GM18517 (cell line): ENCODE measurements at regions not wholly inside any gene's neighbourhood (a gene's known extent, or its start where the extent isn't known, plus 50 kb on each side); places are given as distances from the start of the nearest gene placed in this dataset.

Source experiments
- ATAC-seq: cut with Tn5 transposase; IDR thresholded peaks from one replicate; pipeline ENCODE4 v1.9.1; 2021; ENCODE audit warnings: mild to moderate bottlenecking, moderate library complexity; ENCODE audit not compliant: unreplicated experiment

DNA sequence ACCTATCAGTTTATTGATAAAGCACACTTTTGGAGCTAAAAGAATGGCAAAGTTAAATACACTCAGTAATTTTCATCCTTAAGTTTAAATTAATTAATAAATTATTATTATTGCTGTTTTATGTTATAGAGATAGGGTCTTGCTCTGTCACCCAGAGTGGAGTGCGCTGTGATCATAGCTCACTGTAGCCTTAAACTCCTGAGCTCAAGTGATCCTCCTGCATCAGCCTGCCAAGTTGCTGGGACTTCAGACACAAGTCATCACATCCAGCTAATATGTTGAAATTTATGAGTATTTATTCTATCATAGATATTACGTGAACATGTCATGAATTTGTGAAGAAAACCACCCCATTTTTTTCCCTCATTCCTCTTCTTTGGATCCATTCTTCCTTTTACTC lies 64.2 kb downstream of the GJA1 start:
- no peak for ATAC-seq

- ATAC-seq: no peak
These were observed 68.1 kb downstream of the GJA1 start for GRCh38 chr6:121503589-121503991.

DNA sequence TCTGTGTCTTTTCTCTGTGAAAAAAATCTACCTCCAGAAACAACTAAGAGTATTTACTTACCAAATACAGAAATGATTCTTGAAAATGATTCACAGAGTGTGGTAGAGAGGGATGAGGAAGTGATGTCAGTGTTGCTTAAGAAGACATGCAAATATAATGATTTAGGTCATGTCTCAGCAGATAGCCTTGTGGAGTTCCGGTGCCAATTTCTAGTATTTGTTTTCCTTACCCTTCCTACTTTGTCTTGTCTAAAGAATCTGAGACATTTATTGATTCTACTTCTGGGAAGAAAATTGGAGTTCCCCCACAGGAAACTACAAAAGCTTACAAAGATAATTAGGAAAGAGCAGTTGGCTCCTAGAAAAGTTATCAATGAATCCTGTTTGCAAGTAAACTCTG lies 68.8 kb downstream of the GJA1 start:
- ATAC-seq: peak; percentile 75

DNA sequence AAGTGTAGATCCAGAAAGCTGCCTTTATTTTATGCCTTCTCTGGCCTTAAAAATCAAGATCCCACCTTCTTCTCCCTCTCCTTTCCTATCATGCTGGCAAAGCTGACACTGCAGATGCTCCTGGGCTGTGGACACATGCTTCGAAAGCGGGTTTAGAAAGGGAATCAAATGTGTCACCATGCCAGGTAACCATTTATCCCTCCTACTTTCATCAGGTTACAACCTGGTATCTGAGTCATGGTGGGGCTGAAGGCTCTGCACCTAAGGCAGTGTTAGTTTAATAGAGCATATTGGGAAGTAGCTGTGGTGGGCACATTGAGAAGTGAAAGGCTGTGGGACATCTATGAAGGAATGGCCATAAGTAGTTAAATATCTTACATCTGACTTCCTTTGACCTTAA lies 69.8 kb downstream of the GJA1 start:
- no peak for ATAC-seq

- no peak for ATAC-seq
These were observed 71.6 kb downstream of the GJA1 start for GRCh38 chr6:121506761-121507754.

- no peak for ATAC-seq
These were observed 75.2 kb downstream of the GJA1 start for GRCh38 chr6:121510568-121511177.

- no peak for ATAC-seq
These were observed 80.3 kb downstream of the GJA1 start for GRCh38 chr6:121515630-121516265.

- no peak for ATAC-seq
These were observed 80.9 kb downstream of the GJA1 start for GRCh38 chr6:121516331-121516730.

DNA sequence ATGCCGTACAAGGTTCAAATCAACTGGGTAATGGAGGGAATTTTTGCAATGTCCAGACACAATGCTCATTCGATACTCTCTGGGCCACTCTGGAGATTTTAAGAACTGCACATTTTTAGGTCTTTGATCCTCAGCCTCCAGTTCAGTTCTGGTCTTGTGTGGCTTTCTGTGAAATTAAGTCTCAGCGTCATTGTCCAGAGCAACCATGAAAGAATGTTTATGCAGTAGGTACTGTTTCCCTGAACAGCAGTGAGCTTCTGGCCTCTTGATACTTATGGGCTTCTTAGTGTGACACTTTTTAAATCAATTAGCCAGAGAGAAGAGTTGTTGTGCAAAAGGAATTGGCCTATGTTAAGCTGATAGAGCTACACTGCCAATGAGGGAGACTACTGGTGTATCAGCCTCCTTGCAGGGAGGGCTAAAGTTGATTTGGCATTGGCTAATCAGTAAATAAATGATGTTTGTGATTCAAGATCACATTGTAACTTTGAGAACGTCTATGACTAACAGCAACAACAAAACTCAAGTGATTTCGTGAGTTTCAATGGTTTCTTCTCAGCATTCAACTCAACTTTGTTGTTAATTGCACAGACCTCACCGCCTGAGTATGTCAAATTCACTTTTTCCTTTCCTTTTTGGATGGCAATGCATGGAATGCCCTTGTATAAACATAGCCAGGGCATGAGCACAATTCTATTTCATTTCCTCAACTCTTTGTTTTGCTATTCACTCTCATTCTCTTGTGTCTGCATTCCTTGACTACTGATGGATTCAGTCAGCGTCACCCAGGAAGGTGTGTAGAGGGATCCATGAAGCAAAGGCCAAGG lies 85.1 kb downstream of the GJA1 start:
- no peak for ATAC-seq

- no peak for ATAC-seq
These were observed 85.7 kb downstream of the GJA1 start for GRCh38 chr6:121521164-121521555.

DNA sequence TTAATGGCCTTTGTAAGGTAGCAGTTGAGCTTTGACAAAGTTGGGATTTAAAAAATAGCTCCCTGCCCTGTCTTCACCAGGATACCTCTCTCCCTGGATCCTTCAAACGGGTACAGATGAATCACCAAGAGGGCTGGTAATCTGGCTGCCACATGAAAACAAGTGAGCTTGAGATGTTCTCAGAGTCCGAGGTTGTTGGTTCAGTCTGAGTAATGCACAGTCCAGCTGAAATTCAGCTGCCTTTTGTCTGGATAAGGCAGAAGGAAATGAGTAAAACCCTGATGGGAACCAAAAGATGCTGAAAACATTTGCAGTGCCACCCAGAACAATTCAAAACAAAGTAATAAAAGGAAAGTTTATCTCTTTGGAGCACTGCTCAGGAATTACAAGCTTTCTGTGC lies 86.8 kb downstream of the GJA1 start:
- ATAC-seq: no peak

DNA sequence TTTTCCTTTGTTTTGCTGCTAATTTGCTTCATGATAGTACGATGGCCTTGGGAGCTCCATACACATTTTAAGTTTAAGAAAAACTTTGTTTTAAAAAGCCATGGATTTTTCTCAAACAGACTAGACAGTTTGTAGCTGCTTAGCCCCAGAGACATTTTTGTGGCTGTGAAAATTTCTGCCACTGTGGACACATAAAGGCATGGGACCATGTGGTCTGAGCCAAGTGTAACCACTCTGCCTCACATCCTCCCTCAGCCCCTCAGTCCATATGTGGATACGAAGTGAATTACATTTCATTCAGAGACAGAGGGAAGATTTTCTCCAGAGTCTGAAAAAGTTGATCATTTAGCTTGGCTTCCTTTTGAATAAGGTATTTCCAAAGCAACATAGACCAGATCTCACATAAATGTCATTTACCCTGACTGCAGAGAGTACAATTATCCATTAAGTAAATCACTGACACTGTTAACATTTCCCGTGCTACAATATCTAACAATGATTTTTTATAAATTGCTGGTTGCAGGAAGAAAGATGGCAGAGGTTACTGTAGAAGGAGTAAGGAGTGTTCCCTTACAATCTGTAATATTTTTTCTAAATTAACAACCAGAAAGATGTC lies 87.4 kb downstream of the GJA1 start:
- ATAC-seq: no peak

GRCh38 chr6:121523628-121524027 lies 88.2 kb downstream of the GJA1 start:
- ATAC-seq: no peak

GRCh38 chr6:121526282-121526681 lies 90.8 kb downstream of the GJA1 start:
- ATAC-seq: no peak

GRCh38 chr6:121531658-121532169 lies 96.3 kb downstream of the GJA1 start:
- no peak for ATAC-seq

GRCh38 chr6:121533321-121533841 lies 97.9 kb downstream of the GJA1 start:
- ATAC-seq: no peak

DNA sequence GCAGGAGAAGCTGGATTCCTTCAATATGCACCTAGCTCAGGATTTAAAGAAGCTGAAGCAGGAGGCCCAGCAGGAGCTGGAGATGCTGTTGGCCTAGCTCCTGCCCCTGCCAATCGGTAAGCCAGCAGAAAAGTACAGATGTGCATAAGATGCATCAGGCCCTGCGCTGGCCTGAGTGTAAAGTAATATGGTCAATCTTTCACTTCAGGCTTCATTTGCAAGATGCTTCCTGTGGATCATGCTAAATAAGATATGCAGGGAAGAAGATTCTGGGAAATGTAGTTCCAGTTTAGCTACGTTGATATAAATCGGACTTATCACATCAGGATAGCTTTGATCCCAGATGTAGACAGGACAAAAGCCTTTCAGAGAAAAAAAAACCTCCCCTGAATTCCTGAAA lies 100.3 kb downstream of the GJA1 start:
- ATAC-seq: no peak

GRCh38 chr6:121536345-121536744 lies 100.9 kb downstream of the GJA1 start:
- ATAC-seq: no peak

DNA sequence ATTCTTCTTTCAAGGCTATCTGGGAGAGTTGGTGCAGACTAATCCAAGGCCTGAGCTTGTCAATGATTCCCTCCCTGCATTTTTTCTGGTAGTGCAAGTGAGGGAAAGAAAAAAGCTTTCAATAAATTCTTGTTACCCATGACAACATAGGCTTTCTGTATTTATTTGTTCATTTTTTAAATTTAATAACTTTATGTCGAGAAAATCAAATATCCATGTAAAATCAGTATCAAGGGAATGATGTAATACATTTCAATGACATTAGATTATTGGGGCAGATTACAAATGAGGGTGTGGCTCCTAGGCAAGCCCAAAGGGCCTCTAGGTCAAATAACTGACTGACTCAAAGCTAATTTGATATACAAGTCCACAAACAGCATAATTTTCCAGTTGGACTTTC lies 104.0 kb downstream of the GJA1 start:
- ATAC-seq: no peak

- no peak for ATAC-seq
These were observed 104.8 kb downstream of the GJA1 start for GRCh38 chr6:121540210-121540609.
